IMR-90 (cell line): ENCODE measurements at regions not wholly inside any gene's neighbourhood (a gene's known extent, or its start where the extent isn't known, plus 50 kb on each side); places are given as distances from the start of the nearest gene placed in this dataset.

Experiments used
- CEBPB ChIP-seq: IDR thresholded peaks from 2 replicates; pipeline ENCODE4 v1.6.1; 2012; ENCODE audit warnings: low read depth, low read length, improper control_type of control experiment
- CTCF ChIP-seq: conservative IDR thresholded peaks from 2 replicates; pipeline ENCODE4 v1.5.1; 2012; ENCODE audit warnings: mild to moderate bottlenecking, low read depth, low read length, improper control_type of control experiment
- MAFK ChIP-seq: IDR thresholded peaks from 2 replicates; pipeline ENCODE4 v1.6.1; 2012; ENCODE audit warnings: low read depth, low read length, improper control_type of control experiment
- POLR2A ChIP-seq: IDR thresholded peaks from 2 replicates; pipeline ENCODE4 v1.6.1; 2012; ENCODE audit warnings: mild to moderate bottlenecking, low read depth, low read length

GRCh38 chr6:74431873-74432580 lies 736.0 kb downstream of the CD109 start:
- TF ChIP-seq MAFK: no peak
- no peak for TF ChIP-seq CTCF
- no peak for TF ChIP-seq POLR2A
- TF ChIP-seq CEBPB: no peak
